ENCODE measurements at regions not wholly inside any gene's neighbourhood (a gene's known extent, or its start where the extent isn't known, plus 50 kb on each side); places are given as distances from the start of the nearest gene placed in this dataset.

DNA sequence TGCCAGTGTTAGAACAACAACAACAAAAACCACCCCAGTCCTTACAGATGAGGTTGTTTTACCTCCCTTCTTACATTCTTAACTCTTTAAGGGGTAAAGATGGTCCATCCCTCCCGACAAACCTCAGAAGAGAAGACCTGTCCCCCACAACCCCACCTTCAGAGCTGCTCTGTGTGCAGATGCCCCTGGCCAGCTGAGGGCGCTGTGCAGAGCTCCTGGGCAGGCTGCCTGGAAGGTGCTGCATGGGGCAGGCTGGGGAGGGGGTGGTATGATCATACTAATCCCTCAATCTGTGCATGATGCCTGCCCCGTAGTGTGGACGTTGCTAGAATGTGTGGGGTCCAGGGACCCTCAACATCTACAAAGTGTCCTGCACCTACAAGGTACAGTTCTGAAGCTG, 387.1 kb downstream of the INHBA start:
- TF ChIP-seq, protein P1, sequence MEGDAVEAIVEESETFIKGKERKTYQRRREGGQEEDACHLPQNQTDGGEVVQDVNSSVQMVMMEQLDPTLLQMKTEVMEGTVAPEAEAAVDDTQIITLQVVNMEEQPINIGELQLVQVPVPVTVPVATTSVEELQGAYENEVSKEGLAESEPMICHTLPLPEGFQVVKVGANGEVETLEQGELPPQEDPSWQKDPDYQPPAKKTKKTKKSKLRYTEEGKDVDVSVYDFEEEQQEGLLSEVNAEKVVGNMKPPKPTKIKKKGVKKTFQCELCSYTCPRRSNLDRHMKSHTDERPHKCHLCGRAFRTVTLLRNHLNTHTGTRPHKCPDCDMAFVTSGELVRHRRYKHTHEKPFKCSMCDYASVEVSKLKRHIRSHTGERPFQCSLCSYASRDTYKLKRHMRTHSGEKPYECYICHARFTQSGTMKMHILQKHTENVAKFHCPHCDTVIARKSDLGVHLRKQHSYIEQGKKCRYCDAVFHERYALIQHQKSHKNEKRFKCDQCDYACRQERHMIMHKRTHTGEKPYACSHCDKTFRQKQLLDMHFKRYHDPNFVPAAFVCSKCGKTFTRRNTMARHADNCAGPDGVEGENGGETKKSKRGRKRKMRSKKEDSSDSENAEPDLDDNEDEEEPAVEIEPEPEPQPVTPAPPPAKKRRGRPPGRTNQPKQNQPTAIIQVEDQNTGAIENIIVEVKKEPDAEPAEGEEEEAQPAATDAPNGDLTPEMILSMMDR (conservative IDR thresholded peaks at IDR 0.05; ENCODE audit: low read length), result peak; percentile 49
- no peak for TF ChIP-seq EZH2phosphoT487 (IDR thresholded peaks at IDR 0.05; ENCODE audit: borderline replicate concordance, low read depth, low read length)
